NCI-H187 treated with DMSO at 0.1 percent for 48 hours (cell line): ENCODE measurements at regions not wholly inside any gene's neighbourhood (a gene's known extent, or its start where the extent isn't known, plus 50 kb on each side); places are given as distances from the start of the nearest gene placed in this dataset.
"Not testable (repeated sequence)": the region's sequence is repeated elsewhere in the genome, so short reads cannot be mapped to it uniquely, and the experiment has no call there.

Experiments
- DNase-seq: peaks from one replicate; lab custom pipeline; 2025; lab: John Stamatoyannopoulos, UW

GRCh38 chr10:64859911-64860310 lies 1338.7 kb downstream of the REEP3 start:
- DNase-seq = no peak

GRCh38 chr10:64863836-64864235 lies 1342.6 kb downstream of the REEP3 start:
- no peak for DNase-seq

- DNase-seq = no peak
Observed at GRCh38 chr10:64867501-64867962, 1346.3 kb downstream of the REEP3 start.

GRCh38 chr10:64873088-64873487 lies 1351.9 kb downstream of the REEP3 start:
- DNase-seq = no peak

GRCh38 chr10:64873959-64874358 lies 1352.8 kb downstream of the REEP3 start:
- DNase-seq = no peak

- no peak for DNase-seq
Observed at GRCh38 chr10:64880546-64880945, 1359.3 kb downstream of the REEP3 start.

- DNase-seq = no peak
Observed at GRCh38 chr10:64881257-64881656, 1360.1 kb downstream of the REEP3 start.

GRCh38 chr10:64896582-64896981 lies 1375.4 kb downstream of the REEP3 start:
- no peak for DNase-seq

GRCh38 chr10:64906311-64906710 lies 1385.1 kb downstream of the REEP3 start:
- DNase-seq = not testable (repeated sequence)

GRCh38 chr10:64924306-64924705 lies 1403.1 kb downstream of the REEP3 start:
- DNase-seq = not testable (repeated sequence)

GRCh38 chr10:64952042-64952441 lies 1430.8 kb downstream of the REEP3 start:
- DNase-seq = no peak

- no peak for DNase-seq
Observed at GRCh38 chr10:64956441-64956840, 1435.2 kb downstream of the REEP3 start.

GRCh38 chr10:64959116-64959515 lies 1437.9 kb downstream of the REEP3 start:
- no peak for DNase-seq

- DNase-seq = no peak
Observed at GRCh38 chr10:64959883-64960282, 1438.7 kb downstream of the REEP3 start.

GRCh38 chr10:64973391-64973790 lies 1452.2 kb downstream of the REEP3 start:
- DNase-seq = no peak

GRCh38 chr10:64976150-64976549 lies 1454.9 kb downstream of the REEP3 start:
- no peak for DNase-seq

- DNase-seq = no peak
Observed at GRCh38 chr10:64977915-64978314, 1456.7 kb downstream of the REEP3 start.

- DNase-seq = no peak
Observed at GRCh38 chr10:64996886-64997285, 1475.7 kb downstream of the REEP3 start.

GRCh38 chr10:65010845-65011244 lies 1489.6 kb downstream of the REEP3 start:
- no peak for DNase-seq

GRCh38 chr10:65017523-65017922 lies 1496.3 kb downstream of the REEP3 start:
- DNase-seq = no peak

- no peak for DNase-seq
Observed at GRCh38 chr10:65024886-65025285, 1503.7 kb downstream of the REEP3 start.

GRCh38 chr10:65030263-65030662 lies 1509.1 kb downstream of the REEP3 start:
- DNase-seq = no peak

- DNase-seq = no peak
Observed at GRCh38 chr10:65032867-65033769, 1511.9 kb downstream of the REEP3 start.

GRCh38 chr10:65033957-65034356 lies 1512.8 kb downstream of the REEP3 start:
- no peak for DNase-seq
